HG03159 (cell line): ENCODE measurements at regions not wholly inside any gene's neighbourhood (a gene's known extent, or its start where the extent isn't known, plus 50 kb on each side); places are given as distances from the start of the nearest gene placed in this dataset.
"Not testable (repeated sequence)": the region's sequence is repeated elsewhere in the genome, so short reads cannot be mapped to it uniquely, and the experiment has no call there.

ENCODE experiments used
- ATAC-seq: cut with Tn5 transposase; IDR thresholded peaks from one replicate; pipeline ENCODE4 v1.9.1; 2021; ENCODE audit warnings: mild to moderate bottlenecking, moderate library complexity; ENCODE audit not compliant: unreplicated experiment

DNA sequence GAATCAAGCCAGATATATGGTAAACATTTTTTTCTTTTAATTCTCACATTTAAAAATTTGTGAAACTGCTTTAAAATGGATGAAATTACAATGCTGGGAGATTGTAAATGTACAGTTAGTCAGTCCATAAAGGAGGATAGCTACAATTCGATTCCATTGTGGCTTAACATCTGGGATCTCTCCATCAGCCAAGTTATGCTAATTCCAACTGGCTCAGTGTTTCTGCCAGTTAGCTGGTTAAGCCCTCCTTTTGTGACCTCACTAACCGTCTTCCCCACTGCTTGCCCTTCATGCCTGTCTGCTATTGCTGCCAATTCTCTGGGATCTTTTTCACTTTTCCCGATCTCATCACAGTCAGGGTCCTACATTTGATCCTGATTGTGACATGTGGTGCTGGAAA is 1347.6 kb downstream of the CDH11 start:
- no peak for ATAC-seq

- ATAC-seq, result no peak
These were observed 1352.7 kb downstream of the CDH11 start for GRCh38 chr16:63769211-63769610.

GRCh38 chr16:63760246-63760645 is 1361.6 kb downstream of the CDH11 start:
- ATAC-seq, result not testable (repeated sequence)

DNA sequence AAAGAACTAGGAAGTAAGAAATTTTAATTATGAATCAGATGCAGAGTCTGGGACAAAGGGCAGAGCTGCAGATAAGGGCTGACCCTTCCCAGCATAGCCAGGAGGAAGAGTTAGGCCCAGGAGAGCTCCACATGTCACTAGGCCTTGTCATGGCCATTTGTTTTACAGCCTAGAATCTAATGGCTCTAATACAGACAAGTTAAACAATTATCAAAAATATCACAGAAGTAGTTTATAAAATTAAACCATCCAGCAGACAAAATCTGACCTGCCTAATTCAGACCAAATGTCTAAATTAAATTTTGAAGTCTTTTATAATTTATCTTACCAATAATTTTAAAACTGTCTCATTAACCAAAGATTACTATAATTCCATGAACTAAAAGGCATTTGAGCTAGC is 1369.5 kb downstream of the CDH11 start:
- ATAC-seq, result no peak

- no peak for ATAC-seq
These were observed 1372.6 kb downstream of the CDH11 start for GRCh38 chr16:63749276-63749675.

- ATAC-seq, result no peak
These were observed 1376.4 kb downstream of the CDH11 start for GRCh38 chr16:63745456-63745855.

DNA sequence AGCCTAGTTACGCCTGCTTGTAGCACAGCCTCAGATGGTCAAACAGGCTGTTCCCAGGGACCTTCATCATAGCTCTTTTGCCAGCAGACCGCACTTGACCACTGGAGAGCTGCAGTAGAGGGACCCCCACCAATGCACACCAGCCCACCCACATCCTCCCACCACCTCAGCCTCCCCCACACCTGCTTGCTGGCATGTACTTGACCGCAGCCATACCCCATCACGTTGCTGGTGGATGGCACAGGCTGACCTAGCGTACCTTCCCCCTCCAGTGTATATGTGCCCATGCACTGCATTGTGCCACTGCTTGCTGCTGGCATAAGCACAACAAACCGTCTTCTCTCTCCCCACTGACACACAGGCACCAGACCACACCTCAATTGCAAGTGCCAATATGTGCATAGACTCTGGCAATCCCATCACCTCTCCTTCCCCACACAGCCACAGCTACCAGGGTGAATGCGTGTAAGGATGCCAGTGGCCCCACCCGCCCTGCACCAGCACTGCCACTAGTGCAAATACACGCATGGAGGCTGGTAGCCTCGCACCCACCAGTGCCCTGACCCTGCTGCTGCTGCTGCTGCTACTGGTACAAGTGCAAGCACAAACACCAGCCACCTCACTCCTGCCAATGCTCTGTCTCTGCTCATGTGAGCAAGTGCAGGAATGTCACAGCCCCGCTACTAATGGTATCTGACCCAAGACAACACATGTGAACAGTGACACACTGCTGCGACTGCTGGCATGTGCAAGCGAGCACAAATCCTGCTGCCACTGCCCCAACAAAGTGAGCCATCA is 1377.6 kb downstream of the CDH11 start:
- ATAC-seq, result no peak

- no peak for ATAC-seq
These were observed 1379.7 kb downstream of the CDH11 start for GRCh38 chr16:63742150-63742549.

GRCh38 chr16:63737633-63738032 is 1384.2 kb downstream of the CDH11 start:
- ATAC-seq, result no peak

DNA sequence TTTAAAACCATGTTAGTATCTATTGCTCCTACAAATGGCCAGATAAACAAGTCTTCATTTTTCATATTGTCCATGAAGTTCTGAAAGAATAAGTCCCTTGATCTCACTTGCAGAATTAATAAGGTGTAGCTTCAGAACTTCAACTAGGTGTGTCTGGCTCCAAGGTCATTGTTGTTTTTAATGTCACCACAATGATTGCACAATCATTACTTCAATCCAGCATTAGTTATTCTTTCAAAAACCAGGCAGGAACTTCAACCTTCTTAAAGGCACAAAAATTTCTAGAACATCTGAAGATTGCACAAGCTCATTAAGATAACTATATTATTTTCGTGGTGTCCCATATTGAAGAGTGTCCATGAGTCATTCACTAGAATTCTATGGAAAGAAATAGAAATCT is 1386.4 kb downstream of the CDH11 start:
- no peak for ATAC-seq

DNA sequence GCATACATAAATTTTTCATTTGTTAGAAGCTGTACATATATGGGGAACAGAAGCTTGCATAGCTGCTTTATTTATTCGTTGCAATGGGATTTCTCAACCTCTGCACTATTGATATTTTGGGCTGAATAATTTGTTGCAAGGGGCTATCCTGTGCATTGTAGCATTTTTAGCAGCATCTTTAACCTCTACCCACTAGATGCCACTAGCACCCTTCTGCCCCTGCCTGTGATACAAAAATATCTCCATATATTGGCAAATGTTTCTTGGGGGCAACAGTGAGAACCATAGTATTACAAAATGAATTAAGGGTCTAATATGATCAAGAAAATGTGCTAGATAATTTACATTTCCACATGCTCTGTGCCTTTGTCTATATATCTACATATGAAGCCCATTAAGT is 1401.0 kb downstream of the CDH11 start:
- ATAC-seq, result no peak

DNA sequence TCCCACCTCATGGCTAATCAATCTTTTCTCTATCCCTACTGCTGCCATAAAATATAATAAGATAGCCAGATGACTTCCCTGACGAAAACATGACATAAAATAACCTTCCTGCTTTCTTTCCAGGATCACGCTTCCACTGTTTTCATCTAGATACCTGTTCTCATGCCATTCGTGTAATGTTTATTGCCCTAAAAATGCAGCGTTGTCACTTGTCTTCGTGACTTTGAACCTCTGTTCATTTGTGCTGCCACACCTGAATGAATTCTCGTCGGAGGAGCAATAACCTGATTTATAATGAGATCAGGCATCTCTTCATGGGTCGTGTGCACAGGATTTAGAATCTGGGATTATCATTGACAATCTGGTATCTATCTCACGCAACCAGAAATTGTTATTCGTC is 1401.9 kb downstream of the CDH11 start:
- ATAC-seq, result no peak

GRCh38 chr16:63717806-63718205 is 1404.1 kb downstream of the CDH11 start:
- no peak for ATAC-seq

DNA sequence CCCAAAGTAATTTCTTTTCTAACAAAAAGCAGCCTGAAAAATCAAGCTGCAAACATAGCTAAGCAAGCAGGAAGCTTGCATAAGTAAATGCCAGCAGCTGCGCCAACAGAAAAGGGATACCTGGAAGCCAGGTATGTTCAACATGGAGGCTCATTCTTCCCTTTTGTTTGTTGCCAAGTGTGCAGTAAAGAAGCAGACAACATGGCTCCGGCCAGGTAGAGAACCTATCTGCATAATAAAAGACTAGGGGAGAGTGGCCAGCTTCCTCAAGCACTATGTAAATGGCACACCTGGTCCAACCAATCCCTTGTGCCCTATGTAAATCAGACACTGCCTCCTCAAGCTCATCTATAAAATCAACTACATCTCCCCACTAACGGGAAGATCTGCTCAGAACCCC is 1407.0 kb downstream of the CDH11 start:
- no peak for ATAC-seq

DNA sequence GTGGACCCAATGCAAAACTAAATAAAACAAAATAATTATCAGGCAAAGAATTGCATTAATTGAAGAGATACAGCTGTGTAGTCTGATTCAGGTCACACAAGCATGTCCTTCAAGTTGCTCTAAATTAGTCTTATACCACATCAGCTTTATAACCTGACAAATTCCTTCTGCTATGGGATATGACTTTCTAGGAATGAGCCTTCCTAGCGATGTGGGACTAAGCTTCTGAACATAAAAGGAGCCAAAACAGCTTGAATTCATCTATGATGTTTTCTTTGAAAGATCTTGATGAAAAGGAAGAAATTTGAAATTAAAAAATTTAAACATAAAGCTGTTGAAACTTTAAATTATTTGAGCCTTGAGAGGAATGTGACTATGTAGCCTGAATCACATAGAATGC is 1409.1 kb downstream of the CDH11 start:
- ATAC-seq, result no peak

DNA sequence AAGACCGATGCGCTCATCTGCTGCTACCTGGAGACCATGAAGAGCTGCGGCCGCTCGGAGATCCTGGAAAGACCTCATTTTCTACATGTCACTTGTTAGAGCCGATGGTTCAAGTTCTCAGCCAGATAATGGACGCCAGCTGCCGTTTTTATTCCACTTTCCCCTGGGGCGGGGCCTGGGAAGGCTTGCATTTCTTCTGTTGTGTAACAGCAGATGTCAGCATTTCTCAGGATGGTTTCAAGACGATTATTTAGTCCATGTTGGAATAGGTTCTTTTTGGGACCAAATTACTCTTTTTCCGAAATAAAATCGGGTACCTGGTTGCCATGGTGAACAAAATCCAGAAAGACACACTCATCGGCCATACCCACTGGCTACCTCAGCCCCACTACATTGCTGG is 1418.3 kb downstream of the CDH11 start:
- ATAC-seq, result no peak

- ATAC-seq, result no peak
These were observed 1418.8 kb downstream of the CDH11 start for GRCh38 chr16:63702981-63703590.

DNA sequence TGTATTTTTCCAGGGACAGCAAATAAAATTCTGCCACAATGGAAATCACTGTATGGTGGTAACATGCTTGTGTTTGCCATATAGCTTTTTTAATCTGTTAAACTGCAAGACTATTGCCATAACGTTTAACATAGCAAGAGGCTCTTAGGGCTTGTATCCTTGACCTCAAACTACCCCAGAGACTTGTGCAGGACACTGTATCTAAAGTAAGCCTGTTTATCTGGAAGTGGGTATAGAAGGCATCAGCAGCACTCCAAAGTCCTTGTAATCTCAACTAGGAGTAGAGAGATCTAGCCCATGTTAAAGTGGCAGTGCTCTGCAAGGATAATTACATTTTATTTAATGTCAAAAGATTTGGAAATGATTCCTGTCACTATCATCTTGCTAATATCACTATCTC is 1424.1 kb downstream of the CDH11 start:
- ATAC-seq, result no peak

GRCh38 chr16:63695347-63695746 is 1426.5 kb downstream of the CDH11 start:
- ATAC-seq, result no peak

- no peak for ATAC-seq
These were observed 1430.9 kb downstream of the CDH11 start for GRCh38 chr16:63690961-63691360.

DNA sequence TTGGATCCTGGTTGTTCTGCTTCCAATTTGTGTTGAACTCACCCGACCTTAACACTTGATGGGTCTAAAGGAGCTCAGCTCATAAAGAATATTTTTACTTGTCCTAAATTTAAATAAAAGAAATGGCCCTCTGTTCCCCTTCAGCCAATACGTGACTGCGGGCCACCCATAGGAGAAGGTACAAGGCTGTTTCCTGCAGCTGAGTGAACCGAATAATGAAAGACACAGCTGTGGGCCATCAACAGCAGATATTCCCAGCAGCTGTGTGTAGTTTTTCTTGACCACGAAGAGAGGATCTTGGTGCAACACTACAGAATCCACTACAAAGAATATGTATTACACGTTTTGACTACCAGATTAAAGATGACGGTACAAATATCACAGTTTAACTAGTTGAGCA is 1431.6 kb downstream of the CDH11 start:
- ATAC-seq, result no peak

GRCh38 chr16:63689068-63689467 is 1432.8 kb downstream of the CDH11 start:
- ATAC-seq, result no peak
